ENCODE measurements at regions not wholly inside any gene's neighbourhood (a gene's known extent, or its start where the extent isn't known, plus 50 kb on each side); places are given as distances from the start of the nearest gene placed in this dataset.

DNA sequence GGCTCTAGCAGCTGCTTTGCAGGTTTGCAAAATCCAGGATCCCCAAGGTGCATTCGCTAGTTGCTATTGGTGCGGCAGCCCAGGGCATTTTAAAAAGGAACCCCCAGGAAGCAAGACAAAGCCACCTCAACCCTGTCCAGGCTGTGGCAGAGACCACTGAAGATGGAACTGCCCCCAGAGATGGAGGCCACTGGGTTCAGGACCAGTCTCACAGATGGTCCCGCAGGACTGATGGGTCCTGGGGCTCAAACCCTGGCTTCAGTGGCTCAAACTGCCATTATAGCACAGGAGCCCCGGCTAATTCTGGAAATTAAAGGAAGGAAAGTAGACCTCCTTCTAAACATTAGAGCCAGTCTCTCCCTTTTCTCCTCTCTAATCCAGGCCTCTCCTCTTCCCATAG is 79.8 kb upstream of the TSPAN11 start:
- TF ChIP-seq, protein P1, sequence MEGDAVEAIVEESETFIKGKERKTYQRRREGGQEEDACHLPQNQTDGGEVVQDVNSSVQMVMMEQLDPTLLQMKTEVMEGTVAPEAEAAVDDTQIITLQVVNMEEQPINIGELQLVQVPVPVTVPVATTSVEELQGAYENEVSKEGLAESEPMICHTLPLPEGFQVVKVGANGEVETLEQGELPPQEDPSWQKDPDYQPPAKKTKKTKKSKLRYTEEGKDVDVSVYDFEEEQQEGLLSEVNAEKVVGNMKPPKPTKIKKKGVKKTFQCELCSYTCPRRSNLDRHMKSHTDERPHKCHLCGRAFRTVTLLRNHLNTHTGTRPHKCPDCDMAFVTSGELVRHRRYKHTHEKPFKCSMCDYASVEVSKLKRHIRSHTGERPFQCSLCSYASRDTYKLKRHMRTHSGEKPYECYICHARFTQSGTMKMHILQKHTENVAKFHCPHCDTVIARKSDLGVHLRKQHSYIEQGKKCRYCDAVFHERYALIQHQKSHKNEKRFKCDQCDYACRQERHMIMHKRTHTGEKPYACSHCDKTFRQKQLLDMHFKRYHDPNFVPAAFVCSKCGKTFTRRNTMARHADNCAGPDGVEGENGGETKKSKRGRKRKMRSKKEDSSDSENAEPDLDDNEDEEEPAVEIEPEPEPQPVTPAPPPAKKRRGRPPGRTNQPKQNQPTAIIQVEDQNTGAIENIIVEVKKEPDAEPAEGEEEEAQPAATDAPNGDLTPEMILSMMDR (IDR thresholded peaks at IDR 0.05; ENCODE audit: poor library complexity), result no peak
- no peak for TF ChIP-seq EZH2phosphoT487 (IDR thresholded peaks at IDR 0.05; ENCODE audit: low read depth, severe bottlenecking, unreplicated experiment)

Measured in hepatocyte (in vitro differentiated cells).